PC-9 (cell line): ENCODE measurements at regions not wholly inside any gene's neighbourhood (a gene's known extent, or its start where the extent isn't known, plus 50 kb on each side); places are given as distances from the start of the nearest gene placed in this dataset.
"Not testable (repeated sequence)": the region's sequence is repeated elsewhere in the genome, so short reads cannot be mapped to it uniquely, and the experiment has no call there.

Experiments used
- EZH2 ChIP-seq: fragments of 200-600 bp; sonication (generic); IDR thresholded peaks from 2 replicates; pipeline ENCODE4 v1.8.0; 2017; ENCODE audit warnings: antibody characterized with exemption, low read depth
- TF ChIP-seq, protein P1 (sequence below): fragments of 200-600 bp; sonication (generic); conservative IDR thresholded peaks from 2 replicates; pipeline ENCODE4 v1.6.1; 2017; ENCODE audit warnings: mixed run types, antibody characterized with exemption, mild to moderate bottlenecking, moderate library complexity

DNA sequence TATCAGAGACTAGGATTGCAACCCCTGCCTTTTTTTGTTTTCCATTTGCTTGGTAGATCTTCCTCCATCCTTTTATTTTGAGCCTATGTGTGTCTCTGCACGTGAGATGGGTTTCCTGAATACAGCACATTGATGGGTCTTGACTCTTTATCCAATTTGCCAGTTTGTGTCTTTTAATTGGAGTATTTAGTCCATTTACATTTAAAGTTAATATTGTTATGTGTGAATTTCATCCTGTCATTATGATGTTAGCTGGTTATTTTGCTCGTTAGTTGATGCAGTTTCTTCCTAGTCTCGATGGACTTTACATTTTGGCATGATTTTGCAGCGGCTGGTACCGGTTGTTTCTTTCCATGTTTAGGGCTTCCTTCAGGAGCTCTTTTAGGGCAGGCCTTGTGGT is 99.2 kb upstream of the CNTNAP2 start:
- TF ChIP-seq, protein P1, sequence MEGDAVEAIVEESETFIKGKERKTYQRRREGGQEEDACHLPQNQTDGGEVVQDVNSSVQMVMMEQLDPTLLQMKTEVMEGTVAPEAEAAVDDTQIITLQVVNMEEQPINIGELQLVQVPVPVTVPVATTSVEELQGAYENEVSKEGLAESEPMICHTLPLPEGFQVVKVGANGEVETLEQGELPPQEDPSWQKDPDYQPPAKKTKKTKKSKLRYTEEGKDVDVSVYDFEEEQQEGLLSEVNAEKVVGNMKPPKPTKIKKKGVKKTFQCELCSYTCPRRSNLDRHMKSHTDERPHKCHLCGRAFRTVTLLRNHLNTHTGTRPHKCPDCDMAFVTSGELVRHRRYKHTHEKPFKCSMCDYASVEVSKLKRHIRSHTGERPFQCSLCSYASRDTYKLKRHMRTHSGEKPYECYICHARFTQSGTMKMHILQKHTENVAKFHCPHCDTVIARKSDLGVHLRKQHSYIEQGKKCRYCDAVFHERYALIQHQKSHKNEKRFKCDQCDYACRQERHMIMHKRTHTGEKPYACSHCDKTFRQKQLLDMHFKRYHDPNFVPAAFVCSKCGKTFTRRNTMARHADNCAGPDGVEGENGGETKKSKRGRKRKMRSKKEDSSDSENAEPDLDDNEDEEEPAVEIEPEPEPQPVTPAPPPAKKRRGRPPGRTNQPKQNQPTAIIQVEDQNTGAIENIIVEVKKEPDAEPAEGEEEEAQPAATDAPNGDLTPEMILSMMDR = not testable (repeated sequence)
- not testable (repeated sequence) for TF ChIP-seq EZH2
